ENCODE measurements at regions not wholly inside any gene's neighbourhood (a gene's known extent, or its start where the extent isn't known, plus 50 kb on each side); places are given as distances from the start of the nearest gene placed in this dataset.
A peak's percentile ranks its signal among the peaks of the same experiment; 100 is the strongest.

DNA sequence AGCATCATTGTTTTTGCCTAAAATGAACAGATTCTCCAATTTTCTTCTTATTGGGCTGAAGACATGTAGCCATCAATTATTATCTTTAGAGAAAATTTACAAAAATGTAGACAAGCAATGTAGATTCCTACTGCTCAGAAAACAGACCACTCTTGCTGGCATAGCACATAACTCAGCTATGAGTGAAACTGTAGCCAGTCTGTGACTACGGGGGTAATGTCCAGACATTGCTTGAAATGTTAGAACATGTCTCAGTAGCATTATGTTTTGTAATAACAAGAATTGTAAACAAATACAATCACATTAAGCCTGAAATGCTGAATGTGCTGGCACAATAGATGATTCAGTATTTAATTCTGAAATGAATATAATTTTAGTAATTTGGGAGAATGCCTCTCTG is 265.7 kb upstream of the KCNJ16 start:
- H3K9ac ChIP-seq (ENCODE audit: low read length), result no peak overlapping the region
- no peak overlapping the region for H3K4me3 ChIP-seq (ENCODE audit: low read depth, low read length)
- H3K18ac ChIP-seq (ENCODE audit: low read length), result no peak overlapping the region
- H3K23ac ChIP-seq (ENCODE audit: low read length), result no peak overlapping the region
- no peak overlapping the region for H2BK12ac ChIP-seq (ENCODE audit: low read length)
- no peak overlapping the region for H2AK5ac ChIP-seq (ENCODE audit: low read length)
- no peak overlapping the region for H2BK120ac ChIP-seq (ENCODE audit: insufficient read depth, low read length, poor library complexity)
- H4K8ac ChIP-seq (ENCODE audit: low read depth, low read length), result no peak overlapping the region
- no peak overlapping the region for H2AFZ ChIP-seq (ENCODE audit: insufficient read depth, low read length, poor library complexity)
- DNase-seq, result peak; percentile 74 to 87
- H4K91ac ChIP-seq (ENCODE audit: low read depth, low read length), result no peak overlapping the region
- no peaks in the 10 kb centered on the region for H3K9me3 ChIP-seq (ENCODE audit: insufficient read depth, low read depth, low read length)
- no peak overlapping the region for H4K12ac ChIP-seq (ENCODE audit: low read depth, low read length)
- no peak overlapping the region for H3K27ac ChIP-seq (ENCODE audit: low read depth, low read length)
- no peak overlapping the region for H3K4ac ChIP-seq (ENCODE audit: low read depth, low read length)
- H2BK5ac ChIP-seq (ENCODE audit: low read depth, low read length, poor library complexity), result no peak overlapping the region
- no CpG with 5 or more reads among the region's 1 CpG for WGBS (ENCODE audit: extremely low coverage, insufficient coverage, insufficient read length)
- no peaks in the 10 kb centered on the region for H3K27me3 ChIP-seq (ENCODE audit: insufficient read depth, low read length)
- H3K36me3 ChIP-seq (ENCODE audit: control insufficient read depth in 1 of 2, insufficient read depth in 2 of 2, low read length in 2 of 2), result no peaks in the 10 kb centered on the region
- no peaks in the 10 kb centered on the region for H3K79me1 ChIP-seq (ENCODE audit: low read length)
- H3K4me2 ChIP-seq (ENCODE audit: low read length), result no peak overlapping the region
- H3K79me2 ChIP-seq (ENCODE audit: control insufficient read depth, insufficient read depth, low read length, poor library complexity), result no peaks in the 10 kb centered on the region
- H3K4me1 ChIP-seq (ENCODE audit: control insufficient read depth in 1 of 2, insufficient read depth in 2 of 2, low read length in 2 of 2), result no peaks in the 10 kb centered on the region
- H3K14ac ChIP-seq (ENCODE audit: low read length), result no peak overlapping the region

DNA sequence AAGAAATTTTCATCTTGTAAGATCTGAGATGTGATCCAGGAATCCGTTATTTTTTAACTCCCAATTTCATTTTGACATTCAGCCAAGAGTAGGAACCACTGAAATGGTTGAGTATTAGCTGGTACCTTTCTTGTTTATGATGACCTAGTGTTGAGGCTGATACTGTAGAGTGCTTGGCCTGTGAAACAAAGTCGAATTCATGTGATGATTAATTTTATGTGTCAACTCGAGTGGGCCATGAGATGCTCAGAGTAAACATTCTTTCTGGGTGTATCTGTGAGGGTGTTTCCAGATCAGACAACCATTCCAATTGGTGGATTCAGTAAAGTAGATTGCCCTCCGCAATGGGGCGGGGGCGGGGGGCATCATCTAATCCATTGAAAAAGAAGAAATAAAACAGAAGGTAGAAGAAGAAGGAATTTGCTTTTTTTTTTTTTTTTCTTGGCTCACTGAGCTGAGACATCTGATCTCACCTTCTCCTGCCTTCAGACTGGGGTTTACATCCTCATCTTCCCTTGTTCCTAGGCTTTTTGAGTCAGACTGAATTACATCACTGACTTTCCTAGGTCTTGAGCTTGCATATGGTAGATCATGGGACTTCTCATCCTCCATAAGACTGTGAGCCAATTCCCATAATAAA is 264.6 kb upstream of the KCNJ16 start:
- Histone ChIP-seq H4K91ac (ENCODE audit: low read depth, low read length) (no peak overlapping the region), H3K4me1 (ENCODE audit: control insufficient read depth in 1 of 2, insufficient read depth in 2 of 2, low read length in 2 of 2) (no peaks in the 10 kb centered on the region), H2AK5ac (ENCODE audit: low read length) (no peak overlapping the region), H3K14ac (ENCODE audit: low read length) (no peak overlapping the region), H3K79me1 (ENCODE audit: low read length) (no peaks in the 10 kb centered on the region), H3K36me3 (ENCODE audit: control insufficient read depth in 1 of 2, insufficient read depth in 2 of 2, low read length in 2 of 2) (no peaks in the 10 kb centered on the region), H3K79me2 (ENCODE audit: control insufficient read depth, insufficient read depth, low read length, poor library complexity) (no peaks in the 10 kb centered on the region), H3K9me3 (ENCODE audit: insufficient read depth, low read depth, low read length) (no peaks in the 10 kb centered on the region), H3K23ac (ENCODE audit: low read length) (no peak overlapping the region), H2BK12ac (ENCODE audit: low read length) (no peak overlapping the region), H4K8ac (ENCODE audit: low read depth, low read length) (no peak overlapping the region), H2BK120ac (ENCODE audit: insufficient read depth, low read length, poor library complexity) (no peak overlapping the region), H4K12ac (ENCODE audit: low read depth, low read length) (no peak overlapping the region), H3K27ac (ENCODE audit: low read depth, low read length) (no peak overlapping the region), H2AFZ (ENCODE audit: insufficient read depth, low read length, poor library complexity) (no peak overlapping the region), H3K4ac (ENCODE audit: low read depth, low read length) (no peak overlapping the region), H2BK5ac (ENCODE audit: low read depth, low read length, poor library complexity) (no peak overlapping the region), H3K4me3 (ENCODE audit: low read depth, low read length) (no peak overlapping the region), H3K4me2 (ENCODE audit: low read length) (no peak overlapping the region), H3K27me3 (ENCODE audit: insufficient read depth, low read length) (no peaks in the 10 kb centered on the region), H3K9ac (ENCODE audit: low read length) (no peak overlapping the region), H3K18ac (ENCODE audit: low read length) (no peak overlapping the region)
- no peak for DNase-seq
- WGBS (ENCODE audit: extremely low coverage, insufficient coverage, insufficient read length), result no CpG with 5 or more reads among the region's 6 CpGs

DNA sequence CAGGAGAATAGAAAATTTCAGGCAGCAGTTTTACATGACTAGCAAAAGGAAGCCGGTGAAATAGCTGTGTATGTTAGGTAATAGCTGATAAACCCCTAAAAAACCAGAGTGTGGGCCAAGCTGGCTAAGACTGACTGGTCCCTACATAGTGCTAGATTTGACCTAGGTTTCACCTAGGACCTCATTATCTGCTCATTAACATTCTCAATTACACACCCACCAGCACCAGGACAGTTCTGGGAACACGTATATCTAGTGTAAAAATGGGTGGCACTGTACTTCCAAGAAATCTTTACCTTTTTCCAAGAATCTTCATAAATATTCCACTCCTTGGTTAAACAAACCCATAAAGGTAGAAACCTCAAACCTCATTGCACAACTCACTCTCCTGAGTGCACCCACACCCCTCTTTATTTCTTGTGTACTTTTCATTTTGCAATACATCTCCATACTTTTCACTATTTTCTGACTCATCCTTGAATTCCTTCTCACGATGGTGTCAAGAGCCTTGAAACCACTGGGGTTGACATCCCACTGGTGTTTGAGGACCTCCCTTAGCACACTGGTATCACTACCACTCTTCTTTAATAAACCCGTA is 262.7 kb upstream of the KCNJ16 start:
- Histone ChIP-seq H3K18ac (ENCODE audit: low read length) (no peak overlapping the region), H2BK12ac (ENCODE audit: low read length) (no peak overlapping the region), H3K4ac (ENCODE audit: low read depth, low read length) (no peak overlapping the region), H2BK120ac (ENCODE audit: insufficient read depth, low read length, poor library complexity) (no peak overlapping the region), H4K12ac (ENCODE audit: low read depth, low read length) (no peak overlapping the region), H3K9me3 (ENCODE audit: insufficient read depth, low read depth, low read length) (no peaks in the 10 kb centered on the region), H3K4me2 (ENCODE audit: low read length) (no peak overlapping the region), H3K9ac (ENCODE audit: low read length) (no peak overlapping the region), H2AK5ac (ENCODE audit: low read length) (no peak overlapping the region), H3K14ac (ENCODE audit: low read length) (no peak overlapping the region), H4K8ac (ENCODE audit: low read depth, low read length) (no peak overlapping the region), H3K36me3 (ENCODE audit: control insufficient read depth in 1 of 2, insufficient read depth in 2 of 2, low read length in 2 of 2) (no peaks in the 10 kb centered on the region), H2AFZ (ENCODE audit: insufficient read depth, low read length, poor library complexity) (no peak overlapping the region), H4K91ac (ENCODE audit: low read depth, low read length) (no peak overlapping the region), H3K79me1 (ENCODE audit: low read length) (no peaks in the 10 kb centered on the region), H3K27me3 (ENCODE audit: insufficient read depth, low read length) (no peaks in the 10 kb centered on the region), H3K79me2 (ENCODE audit: control insufficient read depth, insufficient read depth, low read length, poor library complexity) (no peaks in the 10 kb centered on the region), H3K4me3 (ENCODE audit: low read depth, low read length) (no peak overlapping the region), H3K4me1 (ENCODE audit: control insufficient read depth in 1 of 2, insufficient read depth in 2 of 2, low read length in 2 of 2) (no peaks in the 10 kb centered on the region), H2BK5ac (ENCODE audit: low read depth, low read length, poor library complexity) (no peak overlapping the region), H3K23ac (ENCODE audit: low read length) (no peak overlapping the region), H3K27ac (ENCODE audit: low read depth, low read length) (no peak overlapping the region)
- no CpG with 5 or more reads among the region's 4 CpGs for WGBS (ENCODE audit: extremely low coverage, insufficient coverage, insufficient read length)
- peak in 1 of 2 donors; percentile 23 for DNase-seq

DNA sequence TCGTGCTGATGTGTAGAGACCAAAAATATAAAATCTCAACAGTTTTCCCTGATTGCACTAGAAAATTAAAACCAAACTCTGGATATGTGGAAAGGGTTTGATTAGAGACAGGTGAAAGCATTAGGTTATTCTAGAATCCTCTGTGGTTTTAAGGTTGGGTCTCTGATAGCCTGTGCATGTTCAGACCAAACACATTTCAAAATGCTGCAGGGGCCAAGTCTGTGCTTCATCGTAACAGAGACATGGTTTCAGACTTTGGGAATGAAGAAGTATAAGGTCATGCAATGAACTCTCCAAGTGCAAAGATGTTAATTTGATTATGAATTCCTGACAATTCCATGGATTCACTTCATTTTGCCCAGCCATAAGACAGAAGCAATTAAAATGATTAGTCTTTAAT is 261.0 kb upstream of the KCNJ16 start:
- WGBS (ENCODE audit: extremely low coverage, insufficient coverage, insufficient read length), result no CpG with 5 or more reads among the region's 2 CpGs
- Histone ChIP-seq H3K79me1 (ENCODE audit: low read length) (no peaks in the 10 kb centered on the region), H4K91ac (ENCODE audit: low read depth, low read length) (no peak overlapping the region)

More for the DNA sequence above, 261.0 kb upstream of the KCNJ16 start:
- Histone ChIP-seq H2BK12ac (ENCODE audit: low read length) (no peak overlapping the region), H2BK5ac (ENCODE audit: low read depth, low read length, poor library complexity) (no peak overlapping the region), H3K9me3 (ENCODE audit: insufficient read depth, low read depth, low read length) (no peaks in the 10 kb centered on the region), H3K4me1 (ENCODE audit: control insufficient read depth in 1 of 2, insufficient read depth in 2 of 2, low read length in 2 of 2) (no peaks in the 10 kb centered on the region), H2AFZ (ENCODE audit: insufficient read depth, low read length, poor library complexity) (no peak overlapping the region), H3K14ac (ENCODE audit: low read length) (no peak overlapping the region), H2BK120ac (ENCODE audit: insufficient read depth, low read length, poor library complexity) (no peak overlapping the region), H3K27ac (ENCODE audit: low read depth, low read length) (no peak overlapping the region), H3K23ac (ENCODE audit: low read length) (no peak overlapping the region), H3K36me3 (ENCODE audit: control insufficient read depth in 1 of 2, insufficient read depth in 2 of 2, low read length in 2 of 2) (no peaks in the 10 kb centered on the region), H4K8ac (ENCODE audit: low read depth, low read length) (no peak overlapping the region), H4K12ac (ENCODE audit: low read depth, low read length) (no peak overlapping the region), H3K9ac (ENCODE audit: low read length) (no peak overlapping the region), H3K18ac (ENCODE audit: low read length) (no peak overlapping the region), H3K27me3 (ENCODE audit: insufficient read depth, low read length) (no peaks in the 10 kb centered on the region), H3K79me2 (ENCODE audit: control insufficient read depth, insufficient read depth, low read length, poor library complexity) (no peaks in the 10 kb centered on the region), H3K4me3 (ENCODE audit: low read depth, low read length) (no peak overlapping the region), H3K4ac (ENCODE audit: low read depth, low read length) (no peak overlapping the region), H2AK5ac (ENCODE audit: low read length) (no peak overlapping the region), H3K4me2 (ENCODE audit: low read length) (no peak overlapping the region)
- no peak for DNase-seq
